RWPE2 (cell line): ENCODE measurements at regions not wholly inside any gene's neighbourhood (a gene's known extent, or its start where the extent isn't known, plus 50 kb on each side); places are given as distances from the start of the nearest gene placed in this dataset.

Experiments
- ATAC-seq: fragments of 200-7000 bp; cut with Tn5 transposase; 3 replicates; pipeline ENCODE4 v1.9.1; 2021; ENCODE audit warnings: low read depth
- DNase-seq: peaks from one replicate; pipeline ENCODE4 v3.0.0-alpha.2; 2020; ENCODE audit warnings: low spot score
- H3K27ac ChIP-seq: fragments of 450-650 bp; 2 replicates; pipeline ENCODE4 v1.5.1; 2017; ENCODE audit warnings: mild to moderate bottlenecking; ENCODE audit not compliant: poor library complexity, severe bottlenecking
- H3K27me3 ChIP-seq: fragments of 250-450 bp; sonication (Bioruptor Pico); 2 replicates; pipeline ENCODE4 v1.5.1; 2021; ENCODE audit warnings: mild to moderate bottlenecking, moderate library complexity; ENCODE audit not compliant: insufficient read depth, poor library complexity, severe bottlenecking
- H3K36me3 ChIP-seq: fragments of 250-450 bp; sonication (Bioruptor Pico); 2 replicates; pipeline ENCODE4 v1.5.1; 2020; ENCODE audit warnings: low read depth, mild to moderate bottlenecking, moderate library complexity
- H3K4me1 ChIP-seq: fragments of 250-450 bp; sonication (Bioruptor Pico); 2 replicates; pipeline ENCODE4 v1.5.1; 2021; ENCODE audit warnings: mild to moderate bottlenecking, moderate library complexity; ENCODE audit not compliant: insufficient read depth, poor library complexity, severe bottlenecking
- H3K4me3 ChIP-seq: fragments of 250-450 bp; sonication (Bioruptor Pico); 2 replicates; pipeline ENCODE4 v1.5.1; 2021; ENCODE audit warnings: mild to moderate bottlenecking, moderate library complexity; ENCODE audit not compliant: severe bottlenecking
- H3K9me3 ChIP-seq: fragments of 250-450 bp; sonication (Bioruptor Pico); 2 replicates; pipeline ENCODE4 v1.5.1; 2021; ENCODE audit warnings: mild to moderate bottlenecking, moderate library complexity; ENCODE audit not compliant: severe bottlenecking
- CTCF ChIP-seq: fragments of 450-650 bp; IDR thresholded peaks from one replicate; pipeline ENCODE4 v1.5.1; 2017; ENCODE audit warnings: mild to moderate bottlenecking, moderate library complexity; ENCODE audit not compliant: poor library complexity, severe bottlenecking

- Histone ChIP-seq H3K9me3 (no peaks in the 10 kb centered on the region), H3K4me1 (no peaks in the 10 kb centered on the region), H3K27me3 (no peaks in the 10 kb centered on the region), H3K4me3 (no peak overlapping the region), H3K27ac (no peak overlapping the region), H3K36me3 (no peaks in the 10 kb centered on the region)
- ATAC-seq (peak; percentile 48; the same call in 2 of the 3 replicates), DNase-seq (no peak)
- no peak for TF ChIP-seq CTCF
These were observed 1237.8 kb downstream of the SLITRK5 start for GRCh38 chr13:88908961-88909441.

DNA sequence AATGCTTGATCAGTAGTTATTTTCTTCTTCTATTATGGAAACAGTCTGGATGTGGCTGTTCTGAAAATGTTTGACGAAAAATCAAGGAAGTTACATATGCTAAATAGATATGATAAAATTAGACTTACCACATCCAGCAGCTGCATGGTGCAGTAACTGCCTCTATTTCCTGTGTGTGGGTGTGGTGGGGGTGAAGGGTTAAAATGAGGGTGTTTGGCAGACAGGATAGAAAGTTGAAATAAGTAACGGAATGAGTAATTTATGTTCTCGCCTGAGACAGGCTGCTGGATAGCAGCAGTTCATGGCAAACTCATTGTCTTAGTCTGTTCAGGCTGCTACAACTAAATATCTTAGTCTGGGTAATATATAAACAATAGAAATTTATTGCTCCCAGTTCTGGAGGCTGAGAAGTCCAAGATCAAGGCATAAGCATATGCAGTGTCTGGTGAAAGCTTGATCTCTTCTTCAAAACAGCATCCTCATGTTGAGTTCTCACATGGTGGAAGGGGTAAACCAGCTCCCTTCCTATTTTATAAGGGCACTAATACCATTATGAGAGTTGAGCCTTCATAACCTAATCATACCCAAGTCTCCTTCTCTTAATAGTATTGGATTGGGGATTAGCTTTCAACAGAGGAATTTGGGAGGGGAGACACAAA, 1248.9 kb downstream of the SLITRK5 start:
- no peaks in the 10 kb centered on the region for H3K4me1 ChIP-seq
- ATAC-seq (no peak), DNase-seq (no peak)
- no peak overlapping the region for H3K27ac ChIP-seq
- TF ChIP-seq CTCF = no peak
- no peaks in the 10 kb centered on the region for H3K9me3 ChIP-seq
- no peak overlapping the region for H3K4me3 ChIP-seq
- no peaks in the 10 kb centered on the region for H3K36me3 ChIP-seq
- no peaks in the 10 kb centered on the region for H3K27me3 ChIP-seq

DNA sequence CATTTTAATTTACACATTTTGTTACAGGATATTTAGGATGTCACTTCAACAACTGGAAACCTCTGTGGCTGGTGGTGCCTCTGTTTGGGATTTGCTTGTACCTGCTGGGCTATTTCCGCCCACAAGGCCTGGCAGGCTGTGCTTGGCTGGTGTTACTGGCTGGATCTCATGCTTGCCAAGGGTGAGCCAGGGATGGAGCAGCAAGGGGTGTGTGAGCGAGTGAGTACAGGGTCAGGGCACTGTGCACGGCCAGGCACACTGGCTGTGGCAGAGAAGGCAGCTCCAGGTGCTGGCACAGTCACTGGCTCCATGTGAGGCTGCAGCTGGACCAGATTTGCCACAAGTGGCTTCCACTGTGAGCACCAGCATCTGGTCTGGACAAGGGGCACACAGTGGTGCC, 1254.8 kb downstream of the SLITRK5 start:
- TF ChIP-seq CTCF = no peak
- Histone ChIP-seq H3K27ac (no peak overlapping the region), H3K4me3 (no peak overlapping the region), H3K36me3 (no peaks in the 10 kb centered on the region), H3K9me3 (no peaks in the 10 kb centered on the region), H3K27me3 (no peaks in the 10 kb centered on the region), H3K4me1 (no peaks in the 10 kb centered on the region)
- ATAC-seq = no peak
- DNase-seq = peak; percentile 29

GRCh38 chr13:88926890-88927502, 1255.8 kb downstream of the SLITRK5 start:
- peak; percentile 17 for DNase-seq
- Histone ChIP-seq H3K9me3 (no peaks in the 10 kb centered on the region), H3K4me1 (no peaks in the 10 kb centered on the region), H3K27me3 (no peaks in the 10 kb centered on the region), H3K4me3 (no peak overlapping the region), H3K27ac (no peak overlapping the region), H3K36me3 (no peaks in the 10 kb centered on the region)
- no peak for ATAC-seq
- TF ChIP-seq CTCF = no peak

- Histone ChIP-seq H3K36me3 (no peaks in the 10 kb centered on the region), H3K4me1 (no peaks in the 10 kb centered on the region), H3K27ac (no peak overlapping the region), H3K27me3 (no peaks in the 10 kb centered on the region), H3K4me3 (no peak overlapping the region), H3K9me3 (no peaks in the 10 kb centered on the region)
- TF ChIP-seq CTCF = no peak
- DNase-seq (no peak), ATAC-seq (no peak)
These were observed 1261.8 kb downstream of the SLITRK5 start for GRCh38 chr13:88932950-88933349.
